A673 (cell line): ENCODE measurements at regions not wholly inside any gene's neighbourhood (a gene's known extent, or its start where the extent isn't known, plus 50 kb on each side); places are given as distances from the start of the nearest gene placed in this dataset.

ENCODE experiments used
- CTCF ChIP-seq: fragments of 300-800, 200-600 bp; sonication (generic); conservative IDR thresholded peaks from 2 replicates; pipeline ENCODE4 v1.5.1; 2017; ENCODE audit warnings: low read depth, mild to moderate bottlenecking, antibody characterized with exemption, low read length, moderate library complexity, mixed read lengths
- EZH2 ChIP-seq: fragments of 200-600 bp; sonication (generic); IDR thresholded peaks from 2 replicates; pipeline ENCODE4 v1.6.1; 2017; ENCODE audit warnings: borderline replicate concordance, low read depth, mild to moderate bottlenecking, mixed read lengths, antibody characterized with exemption, low read length; ENCODE audit not compliant: poor library complexity, severe bottlenecking

- TF ChIP-seq CTCF, result no peak
- no peak for TF ChIP-seq EZH2
These were observed 139.4 kb upstream of the TLR4 start for GRCh38 chr9:117564839-117565238.
